ENCODE measurements at regions not wholly inside any gene's neighbourhood (a gene's known extent, or its start where the extent isn't known, plus 50 kb on each side); places are given as distances from the start of the nearest gene placed in this dataset.

GRCh38 chr7:41328544-41328943 is 374.3 kb downstream of the INHBA start:
- Histone ChIP-seq H2AFZ (ENCODE audit: low read depth, low read length, severe bottlenecking) (no peak overlapping the region), H3K9me3 (ENCODE audit: insufficient read depth, low read length) (no peaks in the 10 kb centered on the region), H3K4me3 (ENCODE audit: insufficient read depth, low read length, poor library complexity, severe bottlenecking) (no peak overlapping the region), H3K9ac (ENCODE audit: low read length) (no peak overlapping the region), H3K4me2 (ENCODE audit: low read depth, low read length, poor library complexity, severe bottlenecking) (no peak overlapping the region), H3K9me2 (replicated peaks; ENCODE audit: insufficient read depth, low read length) (no peaks in the 10 kb centered on the region), H3K79me2 (ENCODE audit: insufficient read depth, low read length) (no peaks in the 10 kb centered on the region), H3K36me3 (ENCODE audit: low read length) (no peaks in the 10 kb centered on the region), H3K27me3 (ENCODE audit: low read length) (no peaks in the 10 kb centered on the region), H4K20me1 (ENCODE audit: low read depth, low read length) (no peaks in the 10 kb centered on the region), H3K27ac (ENCODE audit: low read depth, low read length) (no peak overlapping the region), H3F3A (ENCODE audit: insufficient read depth) (no peaks in the 10 kb centered on the region)
- TF ChIP-seq EZH2phosphoT487 (conservative IDR thresholded peaks at IDR 0.05; ENCODE audit: low read length): no peak
- TF ChIP-seq CTCF (IDR thresholded peaks at IDR 0.05; ENCODE audit: insufficient read depth, low read length, poor library complexity, severe bottlenecking): no peak

GRCh38 chr7:41328131-41328530 is 374.8 kb downstream of the INHBA start:
- Histone ChIP-seq H3K9ac (ENCODE audit: low read length) (no peak overlapping the region), H4K20me1 (ENCODE audit: low read depth, low read length) (no peaks in the 10 kb centered on the region), H3K27ac (ENCODE audit: low read depth, low read length) (no peak overlapping the region), H2AFZ (ENCODE audit: low read depth, low read length, severe bottlenecking) (no peak overlapping the region), H3K9me3 (ENCODE audit: insufficient read depth, low read length) (no peaks in the 10 kb centered on the region), H3K4me2 (ENCODE audit: low read depth, low read length, poor library complexity, severe bottlenecking) (no peak overlapping the region), H3K4me3 (ENCODE audit: insufficient read depth, low read length, poor library complexity, severe bottlenecking) (no peak overlapping the region), H3K36me3 (ENCODE audit: low read length) (no peaks in the 10 kb centered on the region), H3K27me3 (ENCODE audit: low read length) (no peaks in the 10 kb centered on the region), H3F3A (ENCODE audit: insufficient read depth) (no peaks in the 10 kb centered on the region), H3K79me2 (ENCODE audit: insufficient read depth, low read length) (no peaks in the 10 kb centered on the region), H3K9me2 (replicated peaks; ENCODE audit: insufficient read depth, low read length) (no peaks in the 10 kb centered on the region)
- no peak for TF ChIP-seq EZH2phosphoT487 (conservative IDR thresholded peaks at IDR 0.05; ENCODE audit: low read length)
- no peak for TF ChIP-seq CTCF (IDR thresholded peaks at IDR 0.05; ENCODE audit: insufficient read depth, low read length, poor library complexity, severe bottlenecking)

GRCh38 chr7:41326616-41327015 is 376.3 kb downstream of the INHBA start:
- H3K9me2 ChIP-seq (replicated peaks; ENCODE audit: insufficient read depth, low read length): no peaks in the 10 kb centered on the region
- H3K27ac ChIP-seq (ENCODE audit: low read depth, low read length): no peak overlapping the region
- no peaks in the 10 kb centered on the region for H3K79me2 ChIP-seq (ENCODE audit: insufficient read depth, low read length)
- no peak overlapping the region for H3K9ac ChIP-seq (ENCODE audit: low read length)
- H3K9me3 ChIP-seq (ENCODE audit: insufficient read depth, low read length): no peaks in the 10 kb centered on the region
- H3K4me3 ChIP-seq (ENCODE audit: insufficient read depth, low read length, poor library complexity, severe bottlenecking): no peak overlapping the region
- no peak overlapping the region for H3K4me2 ChIP-seq (ENCODE audit: low read depth, low read length, poor library complexity, severe bottlenecking)
- H3F3A ChIP-seq (ENCODE audit: insufficient read depth): no peaks in the 10 kb centered on the region; the same call in 1 of the 2 replicates
- H3K36me3 ChIP-seq (ENCODE audit: low read length): no peaks in the 10 kb centered on the region
- no peaks in the 10 kb centered on the region for H4K20me1 ChIP-seq (ENCODE audit: low read depth, low read length)
- H3K27me3 ChIP-seq (ENCODE audit: low read length): no peaks in the 10 kb centered on the region
- H2AFZ ChIP-seq (ENCODE audit: low read depth, low read length, severe bottlenecking): no peak overlapping the region
- TF ChIP-seq CTCF (IDR thresholded peaks at IDR 0.05; ENCODE audit: insufficient read depth, low read length, poor library complexity, severe bottlenecking) (no peak), EZH2phosphoT487 (conservative IDR thresholded peaks at IDR 0.05; ENCODE audit: low read length) (no peak)

Data from SU-DHL-6 (cell line).